ENCODE measurements at regions not wholly inside any gene's neighbourhood (a gene's known extent, or its start where the extent isn't known, plus 50 kb on each side); places are given as distances from the start of the nearest gene placed in this dataset.

- H3K4me1 Mint-ChIP-seq = peaks cover 3% of the 10 kb centered on the region; the same call in 2 of the 3 replicates
- H3K27ac Mint-ChIP-seq = no peak overlapping the region
- Histone ChIP-seq H2AFZ (no peak overlapping the region), H3K36me3 (ENCODE audit: insufficient read depth) (peaks cover 13% of the 10 kb centered on the region; the same call in 1 of the 2 replicates), H3K4me2 (no peak overlapping the region), H3K9me2 (ENCODE audit: insufficient read depth) (no peaks in the 10 kb centered on the region), H3K27ac (ENCODE audit: low read depth) (no peak overlapping the region), H3F3A (replicated peaks; ENCODE audit: low read depth) (no peaks in the 10 kb centered on the region), H4K20me1 (replicated peaks; ENCODE audit: insufficient read depth) (no peaks in the 10 kb centered on the region), H3K79me2 (replicated peaks; ENCODE audit: insufficient read depth) (no peaks in the 10 kb centered on the region), H3K27me3 (ENCODE audit: insufficient read depth) (no peaks in the 10 kb centered on the region), H3K4me1 (ENCODE audit: insufficient read depth) (no peaks in the 10 kb centered on the region), H3K4me3 (no peak overlapping the region)
- no peak for DNase-seq (ENCODE audit: low spot score)
- H3K4me3 Mint-ChIP-seq = no peak overlapping the region
- peaks cover 16% of the 10 kb centered on the region for H3K9me3 Mint-ChIP-seq
- TF ChIP-seq EZH2 (IDR thresholded peaks at IDR 0.05; ENCODE audit: low read depth, unreplicated experiment) (no peak), EZH2phosphoT487 (IDR thresholded peaks at IDR 0.05; ENCODE audit: unreplicated experiment) (no peak), JUNB (IDR thresholded peaks at IDR 0.05; ENCODE audit: unreplicated experiment) (no peak), NANOG (IDR thresholded peaks at IDR 0.05; ENCODE audit: borderline replicate concordance) (no peak), ZNF114 (CRISPR knock-in tag; IDR thresholded peaks at IDR 0.05) (no peak), ZNF331 (CRISPR knock-in tag; IDR thresholded peaks at IDR 0.05; ENCODE audit: low read depth) (no peak), REST (IDR thresholded peaks at IDR 0.05; ENCODE audit: unreplicated experiment) (no peak)
- TF ChIP-seq, protein P1, sequence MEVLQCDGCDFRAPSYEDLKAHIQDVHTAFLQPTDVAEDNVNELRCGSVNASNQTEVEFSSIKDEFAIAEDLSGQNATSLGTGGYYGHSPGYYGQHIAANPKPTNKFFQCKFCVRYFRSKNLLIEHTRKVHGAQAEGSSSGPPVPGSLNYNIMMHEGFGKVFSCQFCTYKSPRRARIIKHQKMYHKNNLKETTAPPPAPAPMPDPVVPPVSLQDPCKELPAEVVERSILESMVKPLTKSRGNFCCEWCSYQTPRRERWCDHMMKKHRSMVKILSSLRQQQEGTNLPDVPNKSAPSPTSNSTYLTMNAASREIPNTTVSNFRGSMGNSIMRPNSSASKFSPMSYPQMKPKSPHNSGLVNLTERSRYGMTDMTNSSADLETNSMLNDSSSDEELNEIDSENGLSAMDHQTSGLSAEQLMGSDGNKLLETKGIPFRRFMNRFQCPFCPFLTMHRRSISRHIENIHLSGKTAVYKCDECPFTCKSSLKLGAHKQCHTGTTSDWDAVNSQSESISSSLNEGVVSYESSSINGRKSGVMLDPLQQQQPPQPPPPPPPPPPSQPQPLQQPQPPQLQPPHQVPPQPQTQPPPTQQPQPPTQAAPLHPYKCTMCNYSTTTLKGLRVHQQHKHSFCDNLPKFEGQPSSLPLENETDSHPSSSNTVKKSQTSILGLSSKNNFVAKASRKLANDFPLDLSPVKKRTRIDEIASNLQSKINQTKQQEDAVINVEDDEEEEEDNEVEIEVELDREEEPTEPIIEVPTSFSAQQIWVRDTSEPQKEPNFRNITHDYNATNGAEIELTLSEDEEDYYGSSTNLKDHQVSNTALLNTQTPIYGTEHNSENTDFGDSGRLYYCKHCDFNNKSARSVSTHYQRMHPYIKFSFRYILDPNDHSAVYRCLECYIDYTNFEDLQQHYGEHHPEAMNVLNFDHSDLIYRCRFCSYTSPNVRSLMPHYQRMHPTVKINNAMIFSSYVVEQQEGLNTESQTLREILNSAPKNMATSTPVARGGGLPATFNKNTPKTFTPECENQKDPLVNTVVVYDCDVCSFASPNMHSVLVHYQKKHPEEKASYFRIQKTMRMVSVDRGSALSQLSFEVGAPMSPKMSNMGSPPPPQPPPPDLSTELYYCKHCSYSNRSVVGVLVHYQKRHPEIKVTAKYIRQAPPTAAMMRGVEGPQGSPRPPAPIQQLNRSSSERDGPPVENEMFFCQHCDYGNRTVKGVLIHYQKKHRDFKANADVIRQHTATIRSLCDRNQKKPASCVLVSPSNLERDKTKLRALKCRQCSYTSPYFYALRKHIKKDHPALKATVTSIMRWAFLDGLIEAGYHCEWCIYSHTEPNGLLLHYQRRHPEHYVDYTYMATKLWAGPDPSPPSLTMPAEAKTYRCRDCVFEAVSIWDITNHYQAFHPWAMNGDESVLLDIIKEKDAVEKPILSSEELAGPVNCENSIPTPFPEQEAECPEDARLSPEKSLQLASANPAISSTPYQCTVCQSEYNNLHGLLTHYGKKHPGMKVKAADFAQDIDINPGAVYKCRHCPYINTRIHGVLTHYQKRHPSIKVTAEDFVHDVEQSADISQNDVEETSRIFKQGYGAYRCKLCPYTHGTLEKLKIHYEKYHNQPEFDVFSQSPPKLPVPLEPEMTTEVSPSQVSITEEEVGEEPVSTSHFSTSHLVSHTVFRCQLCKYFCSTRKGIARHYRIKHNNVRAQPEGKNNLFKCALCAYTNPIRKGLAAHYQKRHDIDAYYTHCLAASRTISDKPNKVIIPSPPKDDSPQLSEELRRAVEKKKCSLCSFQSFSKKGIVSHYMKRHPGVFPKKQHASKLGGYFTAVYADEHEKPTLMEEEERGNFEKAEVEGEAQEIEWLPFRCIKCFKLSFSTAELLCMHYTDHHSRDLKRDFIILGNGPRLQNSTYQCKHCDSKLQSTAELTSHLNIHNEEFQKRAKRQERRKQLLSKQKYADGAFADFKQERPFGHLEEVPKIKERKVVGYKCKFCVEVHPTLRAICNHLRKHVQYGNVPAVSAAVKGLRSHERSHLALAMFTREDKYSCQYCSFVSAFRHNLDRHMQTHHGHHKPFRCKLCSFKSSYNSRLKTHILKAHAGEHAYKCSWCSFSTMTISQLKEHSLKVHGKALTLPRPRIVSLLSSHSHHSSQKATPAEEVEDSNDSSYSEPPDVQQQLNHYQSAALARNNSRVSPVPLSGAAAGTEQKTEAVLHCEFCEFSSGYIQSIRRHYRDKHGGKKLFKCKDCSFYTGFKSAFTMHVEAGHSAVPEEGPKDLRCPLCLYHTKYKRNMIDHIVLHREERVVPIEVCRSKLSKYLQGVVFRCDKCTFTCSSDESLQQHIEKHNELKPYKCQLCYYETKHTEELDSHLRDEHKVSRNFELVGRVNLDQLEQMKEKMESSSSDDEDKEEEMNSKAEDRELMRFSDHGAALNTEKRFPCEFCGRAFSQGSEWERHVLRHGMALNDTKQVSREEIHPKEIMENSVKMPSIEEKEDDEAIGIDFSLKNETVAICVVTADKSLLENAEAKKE (CRISPR knock-in tag; IDR thresholded peaks at IDR 0.05) = no peak
- TF ChIP-seq, protein P2, sequence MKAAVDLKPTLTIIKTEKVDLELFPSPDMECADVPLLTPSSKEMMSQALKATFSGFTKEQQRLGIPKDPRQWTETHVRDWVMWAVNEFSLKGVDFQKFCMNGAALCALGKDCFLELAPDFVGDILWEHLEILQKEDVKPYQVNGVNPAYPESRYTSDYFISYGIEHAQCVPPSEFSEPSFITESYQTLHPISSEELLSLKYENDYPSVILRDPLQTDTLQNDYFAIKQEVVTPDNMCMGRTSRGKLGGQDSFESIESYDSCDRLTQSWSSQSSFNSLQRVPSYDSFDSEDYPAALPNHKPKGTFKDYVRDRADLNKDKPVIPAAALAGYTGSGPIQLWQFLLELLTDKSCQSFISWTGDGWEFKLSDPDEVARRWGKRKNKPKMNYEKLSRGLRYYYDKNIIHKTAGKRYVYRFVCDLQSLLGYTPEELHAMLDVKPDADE (IDR thresholded peaks at IDR 0.05) = no peak
- peaks cover 10% of the 10 kb centered on the region for H3K27me3 Mint-ChIP-seq (ENCODE audit: insufficient read depth, low read depth, poor library complexity)
- no peak for ATAC-seq
- peaks cover 18% of the 10 kb centered on the region for H3K36me3 Mint-ChIP-seq (ENCODE audit: low read depth)
Observed at GRCh38 chr22:48676266-48677167, 1151.2 kb downstream of the BRD1 start.

All from GM23338 (cell line).